ENCODE measurements at regions not wholly inside any gene's neighbourhood (a gene's known extent, or its start where the extent isn't known, plus 50 kb on each side); places are given as distances from the start of the nearest gene placed in this dataset. TPM values are rescaled to one million over a fixed set of nuclear protein-coding genes. Genes with fewer than 3 reads are reported as not detected.

GRCh38 chr10:22764639-22765038 is 50.3 kb upstream of the PIP4K2A start:
- Histone ChIP-seq H3K27me3 (no peaks in the 10 kb centered on the region), H4K20me1 (ENCODE audit: insufficient read depth, poor library complexity, severe bottlenecking) (no peaks in the 10 kb centered on the region), H3K4me2 (no peak overlapping the region), H3K9me3 (ENCODE audit: low read depth) (no peaks in the 10 kb centered on the region), H3K79me2 (no peaks in the 10 kb centered on the region), H3K36me3 (replicated peaks; ENCODE audit: insufficient read depth, low read depth) (no peaks in the 10 kb centered on the region), H3K27ac (no peak overlapping the region), H2AFZ (no peak overlapping the region), H3K4me1 (ENCODE audit: insufficient read depth) (no peaks in the 10 kb centered on the region), H3K4me3 (no peak overlapping the region), H3K9me2 (replicated peaks; ENCODE audit: insufficient read depth) (no peaks in the 10 kb centered on the region)
- 100% methylated on average over 2 of the region's 2 CpGs for WGBS (ENCODE audit: low lambda C conversion rate, missing lambda C conversion rate)
- no peak for DNase-seq (ENCODE audit: low spot score)
- TF ChIP-seq EZH2 (IDR thresholded peaks at IDR 0.05; ENCODE audit: borderline replicate concordance) = no peak

Small RNAs in the stretch of these regions (small RNA-seq; reads per million reads assigned to genes)
- not detected for gene RNU6-413P
